ENCODE measurements at regions not wholly inside any gene's neighbourhood (a gene's known extent, or its start where the extent isn't known, plus 50 kb on each side); places are given as distances from the start of the nearest gene placed in this dataset.

GRCh38 chr14:71361336-71361735 lies 454.1 kb downstream of the PCNX1 start:
- Histone ChIP-seq H3K4me1 (ENCODE audit: control insufficient read depth in 2 of 3, insufficient read depth in 2 of 3, low read depth in 1 of 3, low read length in 3 of 3) (peaks cover 0 to 5% (median 5%) of the 10 kb centered on the region in 3 donors), H3K9me3 (ENCODE audit: control insufficient read depth in 2 of 3, insufficient read depth in 1 of 3, low read length in 3 of 3) (no peaks in the 10 kb centered on the region), H3K27ac (ENCODE audit: low read depth in 2 of 2, low read length in 2 of 2) (no peak overlapping the region), H3K27me3 (ENCODE audit: control insufficient read depth, insufficient read depth, low read length) (no peaks in the 10 kb centered on the region), H3K9ac (ENCODE audit: low read length in 3 of 3) (no peak overlapping the region), H3K36me3 (ENCODE audit: control insufficient read depth in 2 of 3, insufficient read depth in 3 of 3, low read length in 3 of 3) (no peaks in the 10 kb centered on the region), H3K4me3 (ENCODE audit: low read length in 3 of 3) (no peak overlapping the region)
- no peak for TF ChIP-seq CTCF (IDR thresholded peaks at IDR 0.05; ENCODE audit: borderline replicate concordance, extremely low read depth, insufficient read depth)
- intact Hi-C loops (cut with DNase I) = no loop called here
- FAIRE-seq (no peak), DNase-seq (no peak)

- TF ChIP-seq CTCF (IDR thresholded peaks at IDR 0.05; ENCODE audit: borderline replicate concordance, extremely low read depth, insufficient read depth) = no peak
- intact Hi-C loops (cut with DNase I) = no loop called here
Observed at GRCh38 chr14:71361874-71362273, 454.6 kb downstream of the PCNX1 start.

DNA sequence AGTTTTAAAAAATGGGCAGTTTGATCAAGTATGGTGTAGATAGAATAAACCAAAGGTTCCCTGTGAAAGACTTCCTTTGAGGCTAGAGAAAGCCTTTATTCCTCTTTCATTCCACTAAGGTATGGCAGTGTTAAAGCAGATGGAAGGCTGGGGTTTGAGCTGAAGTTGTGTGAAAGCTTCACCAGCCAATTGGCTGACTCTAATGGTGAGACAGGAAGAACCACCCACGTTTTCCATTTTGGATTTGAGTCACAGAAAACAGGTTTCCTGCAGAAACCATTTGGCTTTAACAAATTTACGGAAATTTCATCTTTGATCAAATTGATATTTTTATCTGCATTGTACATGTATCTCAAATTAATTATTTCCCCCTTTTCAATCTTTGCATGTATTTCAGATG lies 455.0 kb downstream of the PCNX1 start:
- Histone ChIP-seq H3K27me3 (ENCODE audit: control insufficient read depth, insufficient read depth, low read length) (no peaks in the 10 kb centered on the region), H3K4me3 (ENCODE audit: low read length in 3 of 3) (no peak overlapping the region), H3K27ac (ENCODE audit: low read depth in 2 of 2, low read length in 2 of 2) (no peak overlapping the region), H3K4me1 (ENCODE audit: control insufficient read depth in 2 of 3, insufficient read depth in 2 of 3, low read depth in 1 of 3, low read length in 3 of 3) (peaks cover 0 to 5% (median 5%) of the 10 kb centered on the region in 3 donors), H3K9me3 (ENCODE audit: control insufficient read depth in 2 of 3, insufficient read depth in 1 of 3, low read length in 3 of 3) (no peaks in the 10 kb centered on the region), H3K36me3 (ENCODE audit: control insufficient read depth in 2 of 3, insufficient read depth in 3 of 3, low read length in 3 of 3) (no peaks in the 10 kb centered on the region), H3K9ac (ENCODE audit: low read length in 3 of 3) (no peak overlapping the region)
- TF ChIP-seq CTCF (IDR thresholded peaks at IDR 0.05; ENCODE audit: borderline replicate concordance, extremely low read depth, insufficient read depth) = no peak
- intact Hi-C loops (cut with DNase I) = no loop called here
- DNase-seq = no peak
- FAIRE-seq = no peak

More at GRCh38 chr14:71361874-71362273, 454.6 kb downstream of the PCNX1 start:
- Histone ChIP-seq H3K4me3 (ENCODE audit: low read length in 3 of 3) (no peak overlapping the region), H3K36me3 (ENCODE audit: control insufficient read depth in 2 of 3, insufficient read depth in 3 of 3, low read length in 3 of 3) (no peaks in the 10 kb centered on the region), H3K9ac (ENCODE audit: low read length in 3 of 3) (no peak overlapping the region), H3K9me3 (ENCODE audit: control insufficient read depth in 2 of 3, insufficient read depth in 1 of 3, low read length in 3 of 3) (no peaks in the 10 kb centered on the region), H3K4me1 (ENCODE audit: control insufficient read depth in 2 of 3, insufficient read depth in 2 of 3, low read depth in 1 of 3, low read length in 3 of 3) (peaks cover 0 to 5% (median 5%) of the 10 kb centered on the region in 3 donors), H3K27me3 (ENCODE audit: control insufficient read depth, insufficient read depth, low read length) (no peaks in the 10 kb centered on the region), H3K27ac (ENCODE audit: low read depth in 2 of 2, low read length in 2 of 2) (no peak overlapping the region)
- no peak for DNase-seq
- FAIRE-seq = no peak

All from kidney (tissue), 13 donors.